Sigmoid colon (tissue), 6 donors: ENCODE measurements at regions not wholly inside any gene's neighbourhood (a gene's known extent, or its start where the extent isn't known, plus 50 kb on each side); places are given as distances from the start of the nearest gene placed in this dataset.

Source experiments
- DNase-seq: peaks from one replicate; pipeline ENCODE4 v3.0.0-alpha.2; 2019
- H3K27ac ChIP-seq, 4 donors: fragments of 200-600 bp; sonication (generic); one replicate each; pipeline ENCODE4 v1.5.1; 2016 to 2019; ENCODE audit warnings: mild to moderate bottlenecking in 1 of 4
- H3K27me3 ChIP-seq, 3 donors: fragments of 200-600 bp; sonication (generic); one replicate each; pipeline ENCODE4 v1.5.1; 2019; ENCODE audit warnings: mild to moderate bottlenecking in 1 of 3
- H3K36me3 ChIP-seq, 4 donors: fragments of 200-600 bp; sonication (generic); one replicate each; pipeline ENCODE4 v1.5.1; 2016 to 2019
- H3K4me1 ChIP-seq, 4 donors: fragments of 200-600 bp; sonication (generic); one replicate each; pipeline ENCODE4 v1.5.1; 2017 to 2019
- H3K4me3 ChIP-seq, 4 donors: fragments of 200-600 bp; sonication (generic); one replicate each; pipeline ENCODE4 v1.5.1; 2017 to 2019; ENCODE audit warnings: mild to moderate bottlenecking in 2 of 4, moderate library complexity in 1 of 4
- H3K9me3 ChIP-seq, 4 donors: fragments of 200-600 bp in 3 of 4; sonication (generic) in 3 of 4; one replicate each; pipeline versions ENCODE4 v1.5.1 to v1.6.1; 2013 to 2019
- CTCF ChIP-seq, 4 experiments: fragments of 450-650 bp in 3 of 4; fragments of 200-600 bp in 1 of 4; IDR thresholded peaks; one replicate each; pipeline ENCODE4 v1.5.1; 2016 to 2019; ENCODE audit warnings: antibody characterized with exemption in 4 of 4, mild to moderate bottlenecking in 3 of 4, moderate library complexity in 2 of 4
- EP300 ChIP-seq, 4 donors: sonication (generic); formaldehyde crosslinking; IDR thresholded peaks; one replicate each; pipeline ENCODE4 v1.6.1; 2017; ENCODE audit warnings: antibody characterized with exemption in 4 of 4
- POLR2A ChIP-seq, 2 donors: fragments of 450-650 bp; IDR thresholded peaks; one replicate each; pipeline ENCODE4 v1.6.1; 2016; ENCODE audit warnings: antibody characterized with exemption in 2 of 2, mild to moderate bottlenecking in 2 of 2, moderate library complexity in 2 of 2
- POLR2AphosphoS5 ChIP-seq, 4 donors: sonication (generic); formaldehyde crosslinking; IDR thresholded peaks; one replicate each; pipeline ENCODE4 v1.6.1; 2017; ENCODE audit warnings: antibody characterized with exemption in 4 of 4
- WGBS, 2 donors: extraction: QIAGEN DNeasy Blood & Tissue Kit; methylation state at CpG; one replicate each; pipeline ENCODE4 v1.1.7; 2013; 5-methylcytosine and 5-hydroxymethylcytosine counted together
- intact Hi-C: fragments of 100-400 bp; cut with DNase I; formaldehyde crosslinking; loops from one replicate; pipeline ENCODE4 v1.15.1; 2023
- donor health status: healthy with polysubstance abuse.
- donor health status: healthy.

- Histone ChIP-seq H3K27me3 (no peaks in the 10 kb centered on the region), H3K9me3 (no peaks in the 10 kb centered on the region), H3K4me3 (no peak overlapping the region), H3K27ac (no peak overlapping the region), H3K36me3 (no peaks in the 10 kb centered on the region), H3K4me1 (peaks cover 0 to 15% (median 9%) of the 10 kb centered on the region in 4 donors)
- intact Hi-C loops: no loop called here
- DNase-seq: no peak
- no peak for TF ChIP-seq EP300 (IDR thresholded peaks at IDR 0.05)
- no peak for TF ChIP-seq CTCF (IDR thresholded peaks at IDR 0.05)
- no peak for TF ChIP-seq POLR2AphosphoS5 (IDR thresholded peaks at IDR 0.05)
- TF ChIP-seq POLR2A (IDR thresholded peaks at IDR 0.05): no peak
- 88 to 91% methylated on average over 1 of the region's 1 CpG for WGBS, 2 donors
Observed at GRCh38 chr6:105500693-105501092, 97.8 kb upstream of the PREP start.

GRCh38 chr6:105499931-105500330 is 97.0 kb upstream of the PREP start:
- DNase-seq: no peak
- Histone ChIP-seq H3K4me3 (no peak overlapping the region), H3K36me3 (no peaks in the 10 kb centered on the region), H3K27me3 (no peaks in the 10 kb centered on the region), H3K9me3 (no peaks in the 10 kb centered on the region), H3K4me1 (peaks cover 0 to 11% (median 9%) of the 10 kb centered on the region in 4 donors), H3K27ac (no peak overlapping the region)
- intact Hi-C loops: no loop called here
- TF ChIP-seq POLR2AphosphoS5 (IDR thresholded peaks at IDR 0.05) (no peak), POLR2A (IDR thresholded peaks at IDR 0.05) (no peak), CTCF (IDR thresholded peaks at IDR 0.05) (no peak), EP300 (IDR thresholded peaks at IDR 0.05) (no peak)
- WGBS, 2 donors: 72 to 81% methylated on average over 3 of the region's 3 CpGs

- Histone ChIP-seq H3K27me3 (no peaks in the 10 kb centered on the region), H3K36me3 (no peaks in the 10 kb centered on the region), H3K27ac (no peak overlapping the region), H3K9me3 (no peaks in the 10 kb centered on the region), H3K4me1 (peaks cover 0 to 4% (median 3%) of the 10 kb centered on the region in 4 donors), H3K4me3 (no peak overlapping the region)
- no peak for DNase-seq
- TF ChIP-seq POLR2AphosphoS5 (IDR thresholded peaks at IDR 0.05) (no peak), POLR2A (IDR thresholded peaks at IDR 0.05) (no peak)
- intact Hi-C loops: no loop called here
- WGBS, 2 donors: 90 to 91% methylated on average over 2 of the region's 2 CpGs
Observed at GRCh38 chr6:105499136-105499870, 96.4 kb upstream of the PREP start.

- no peak for DNase-seq
- no peaks in the 10 kb centered on the region for H3K27me3 ChIP-seq
- no peaks in the 10 kb centered on the region for H3K9me3 ChIP-seq
- no peak for TF ChIP-seq EP300 (IDR thresholded peaks at IDR 0.05)
- TF ChIP-seq POLR2AphosphoS5 (IDR thresholded peaks at IDR 0.05): no peak
- no peak for TF ChIP-seq CTCF (IDR thresholded peaks at IDR 0.05)
- TF ChIP-seq POLR2A (IDR thresholded peaks at IDR 0.05): no peak
- peaks cover 0 to 14% (median 10%) of the 10 kb centered on the region in 4 donors for H3K4me1 ChIP-seq
- no peaks in the 10 kb centered on the region for H3K36me3 ChIP-seq
- no peak overlapping the region for H3K27ac ChIP-seq
- no peak overlapping the region for H3K4me3 ChIP-seq
- intact Hi-C loops: no loop called here
- WGBS, 2 donors: 94 to 97% methylated on average over 2 of the region's 2 CpGs
Observed at GRCh38 chr6:105497549-105497948, 94.7 kb upstream of the PREP start.

- Histone ChIP-seq H3K4me1 (peaks cover 0 to 14% (median 10%) of the 10 kb centered on the region in 4 donors), H3K36me3 (no peaks in the 10 kb centered on the region), H3K27me3 (no peaks in the 10 kb centered on the region), H3K4me3 (no peak overlapping the region), H3K27ac (no peak overlapping the region), H3K9me3 (no peaks in the 10 kb centered on the region)
- 77 to 92% methylated on average over 6 of the region's 6 CpGs for WGBS, 2 donors
- TF ChIP-seq POLR2A (IDR thresholded peaks at IDR 0.05): no peak
- no peak for TF ChIP-seq EP300 (IDR thresholded peaks at IDR 0.05)
- TF ChIP-seq POLR2AphosphoS5 (IDR thresholded peaks at IDR 0.05): no peak
- TF ChIP-seq CTCF (IDR thresholded peaks at IDR 0.05): no peak
- intact Hi-C loops: no loop called here
- no peak for DNase-seq
Observed at GRCh38 chr6:105495515-105495914, 92.6 kb upstream of the PREP start.
